Endothelial cell of umbilical vein (primary cell): ENCODE measurements at regions not wholly inside any gene's neighbourhood (a gene's known extent, or its start where the extent isn't known, plus 50 kb on each side); places are given as distances from the start of the nearest gene placed in this dataset.

Source experiments
- BruUV-seq: library from RNA; stranded (reverse); fragments of 400-500 nt; replicated peaks from 2 replicates; lab custom pipeline; 2021; lab: Mats Ljungman, UMichigan
- CTCF ChIA-PET: fragments of 300-600, 350-600 bp; sonication (Branson Sonifier 250); formaldehyde crosslinking; loops from one replicate; lab custom pipeline; 2021; ENCODE audit warnings: antibody characterized with exemption, inconsistent platforms; lab: Charles Lee
- POLR2A ChIA-PET: fragments of 300-600, 350-600 bp; sonication (Branson Sonifier 250); formaldehyde crosslinking; loops from one replicate; lab custom pipeline; 2021; ENCODE audit warnings: antibody characterized with exemption, inconsistent platforms; lab: Charles Lee
- DNase-seq: peaks from one replicate; pipeline ENCODE4 v3.0.0-alpha.2; 2011; ENCODE audit warnings: low read depth, low spot score
- FAIRE-seq: peaks from 2 replicates; lab custom pipeline; 2011; peaks lifted over from hg19 to GRCh38; lab: Jason Lieb, UNC
- H2AFZ ChIP-seq: 2 replicates; pipeline ENCODE4 v1.6.0; 2012; ENCODE audit warnings: low read depth, low read length, control low read depth, inconsistent platforms
- H3K27ac ChIP-seq: 2 replicates; pipeline ENCODE4 v1.5.1; 2011; ENCODE audit warnings: low read depth, mild to moderate bottlenecking, control low read depth, low read length, moderate library complexity; ENCODE audit not compliant: insufficient read depth
- H3K27me3 ChIP-seq, 2 experiments: 2 replicates each; pipeline versions ENCODE4 v1.6.0 to v1.6.1; 2011; ENCODE audit warnings: low read length in 2 of 2, mixed read lengths in 1 of 2; ENCODE audit not compliant: control insufficient read depth in 2 of 2, insufficient read depth in 2 of 2
- H3K36me3 ChIP-seq, 2 experiments: 2 replicates in 1 of 2; 3 replicates in 1 of 2; pipeline ENCODE4 v1.5.1; 2011; ENCODE audit warnings: low read length in 2 of 2, mild to moderate bottlenecking in 1 of 2, moderate library complexity in 1 of 2; ENCODE audit not compliant: control insufficient read depth in 2 of 2, insufficient read depth in 2 of 2; ENCODE audit errors: extremely low read depth in 1 of 2
- H3K4me1 ChIP-seq: 3 replicates; pipeline ENCODE4 v1.5.1; 2011; ENCODE audit warnings: mild to moderate bottlenecking, low read length; ENCODE audit not compliant: control insufficient read depth, insufficient read depth; ENCODE audit errors: extremely low read depth
- H3K4me2 ChIP-seq: 2 replicates; pipeline ENCODE4 v1.6.1; 2011; ENCODE audit warnings: low read length, control low read depth, mixed read lengths; ENCODE audit not compliant: insufficient read depth
- H3K4me3 ChIP-seq, 3 experiments: fragments of 200-600 bp in 1 of 3; sonication (generic), shearing (Covaris generic) in 1 of 3; replicated peaks in 1 of 3; 2 replicates each; pipeline ENCODE4 v1.5.1; 2011 to 2016; ENCODE audit warnings: control low read depth in 3 of 3, low read length in 3 of 3, mild to moderate bottlenecking in 2 of 3, inconsistent platforms in 1 of 3, low read depth in 1 of 3, moderate library complexity in 1 of 3; ENCODE audit not compliant: insufficient read depth in 1 of 3
- H3K79me2 ChIP-seq: 2 replicates; pipeline ENCODE4 v1.6.0; 2012; ENCODE audit warnings: low read length, inconsistent platforms; ENCODE audit not compliant: control insufficient read depth, insufficient read depth
- H3K9ac ChIP-seq: replicated peaks from 2 replicates; pipeline ENCODE3; 2011; ENCODE audit warnings: low read length, control low read depth; ENCODE audit not compliant: insufficient read depth; ENCODE audit errors: extremely low read depth
- H3K9me1 ChIP-seq: replicated peaks from 3 replicates; pipeline ENCODE4 v1.6.0; 2011; ENCODE audit warnings: mild to moderate bottlenecking, low read length; ENCODE audit not compliant: control insufficient read depth, insufficient read depth; ENCODE audit errors: extremely low read depth
- H3K9me3 ChIP-seq: replicated peaks from 2 replicates; pipeline ENCODE4 v1.5.1; 2012; ENCODE audit warnings: low read length, inconsistent platforms; ENCODE audit not compliant: control insufficient read depth, insufficient read depth
- H4K20me1 ChIP-seq: replicated peaks from 2 replicates; pipeline ENCODE3; 2011; ENCODE audit warnings: mild to moderate bottlenecking, low read length; ENCODE audit not compliant: control insufficient read depth, insufficient read depth; ENCODE audit errors: extremely low read depth
- CTCF ChIP-seq, 2 donors: IDR thresholded peaks; 1 replicate in 1 of 2; 2 replicates in 1 of 2; pipeline ENCODE4 v1.5.1; 2011; ENCODE audit warnings: low read length in 2 of 2, mild to moderate bottlenecking in 2 of 2, moderate library complexity in 2 of 2, control low read depth in 1 of 2, inconsistent platforms in 1 of 2, low read depth in 1 of 2; ENCODE audit not compliant: insufficient read depth in 1 of 2; ENCODE audit errors: extremely low read depth in 1 of 2
- EZH2 ChIP-seq: IDR thresholded peaks from 2 replicates; pipeline ENCODE4 v1.6.1; 2012; ENCODE audit warnings: borderline replicate concordance, low read depth, mild to moderate bottlenecking, moderate library complexity, low read length, inconsistent platforms; ENCODE audit not compliant: severe bottlenecking
- FOS ChIP-seq: IDR thresholded peaks from 2 replicates; pipeline ENCODE4 v1.6.1; 2011; ENCODE audit warnings: mild to moderate bottlenecking, low read length, moderate library complexity, borderline replicate concordance; ENCODE audit not compliant: insufficient read depth
- GATA2 ChIP-seq: IDR thresholded peaks from 2 replicates; pipeline ENCODE4 v1.7.0; 2011; ENCODE audit warnings: low read depth, mild to moderate bottlenecking, moderate library complexity, mixed read lengths, low read length; ENCODE audit not compliant: insufficient read length, insufficient read depth
- JUN ChIP-seq: IDR thresholded peaks from 2 replicates; pipeline ENCODE4 v1.6.1; 2011; ENCODE audit warnings: borderline replicate concordance, low read depth; ENCODE audit not compliant: insufficient read length, insufficient read depth
- MAX ChIP-seq: IDR thresholded peaks from 2 replicates; pipeline ENCODE4 v1.6.1; 2011; ENCODE audit not compliant: insufficient read depth, insufficient read length
- MYC ChIP-seq: IDR thresholded peaks from one replicate; pipeline ENCODE4 v1.6.1; 2011; ENCODE audit warnings: mild to moderate bottlenecking, low read depth, low read length
- POLR2A ChIP-seq: IDR thresholded peaks from 2 replicates; pipeline ENCODE4 v1.6.1; 2012; ENCODE audit warnings: low read depth, mild to moderate bottlenecking, control low read depth, low read length
- POLR2AphosphoS5 ChIP-seq: IDR thresholded peaks from 2 replicates; pipeline ENCODE4 v1.6.1; 2012; ENCODE audit warnings: low read depth, mild to moderate bottlenecking, control low read depth, low read length, moderate library complexity; ENCODE audit not compliant: insufficient read depth
- dilution Hi-C: fragments of 300-500 bp; cut with MboI; formaldehyde crosslinking; loops from one replicate; pipeline ENCODE4 v1.15.0; 2019; ENCODE audit warnings: low sequenced_read_pairs; ENCODE audit not compliant: extremely low pct_ligation_motif_present
- intact Hi-C: fragments of 100-400 bp; cut with micrococcal nuclease; formaldehyde crosslinking; loops from one replicate; pipeline ENCODE4 v1.10.0; 2022

- intact Hi-C loops (no loop called here), dilution Hi-C loops (no loop called here)
- Histone ChIP-seq H2AFZ (no peak overlapping the region), H3K79me2 (no peaks in the 10 kb centered on the region), H3K4me1 (no peaks in the 10 kb centered on the region), H3K9ac (no peak overlapping the region), H3K4me2 (no peak overlapping the region), H3K27ac (no peak overlapping the region), H4K20me1 (no peaks in the 10 kb centered on the region), H3K36me3 (no peaks in the 10 kb centered on the region), H3K4me3 (no peak overlapping the region), H3K9me3 (no peaks in the 10 kb centered on the region), H3K9me1 (no peaks in the 10 kb centered on the region), H3K27me3 (peaks cover 8% of the 10 kb centered on the region in 2 experiments)
- ChIA-PET CTCF (interaction anchor here (1.0 kb wide), 1 partner anchor 8 kb away, joined by 3 read pairs; no protein-coding TSS in a partner anchor), POLR2A (no interaction called here)
- FAIRE-seq, result no peak
- no peak for DNase-seq
- no peak for TF ChIP-seq JUN
- no peak for TF ChIP-seq CTCF (IDR thresholded peaks at IDR 0.05; ENCODE audit: extremely low read depth in 1 of 2, insufficient read depth in 1 of 2, low read depth in 1 of 2, low read length in 2 of 2)
- TF ChIP-seq POLR2A, result no peak
- TF ChIP-seq POLR2AphosphoS5, result no peak
- TF ChIP-seq GATA2, result no peak
- TF ChIP-seq FOS, result no peak
- TF ChIP-seq MAX, result no peak
- no peak for TF ChIP-seq EZH2
- no peak for TF ChIP-seq MYC
- no TSS peak for BruUV-seq
Observed at GRCh38 chr5:57004800-57005199, 52.9 kb upstream of the MIER3 start.
